ENCODE measurements at regions not wholly inside any gene's neighbourhood (a gene's known extent, or its start where the extent isn't known, plus 50 kb on each side); places are given as distances from the start of the nearest gene placed in this dataset.

GRCh38 chr5:85077581-85077980, 692.9 kb upstream of the EDIL3 start:
- no peak overlapping the region for H2BK120ac ChIP-seq (ENCODE audit: low read depth, low read length, poor library complexity, severe bottlenecking)
- H3K23me2 ChIP-seq (ENCODE audit: insufficient read length, low read depth, low read length, poor library complexity, severe bottlenecking): no peaks in the 10 kb centered on the region

More at GRCh38 chr5:85077581-85077980, 692.9 kb upstream of the EDIL3 start:
- Mint-ChIP-seq H3K36me3 (ENCODE audit: insufficient read depth in 1 of 3, low read depth in 3 of 3) (no peaks in the 10 kb centered on the region), H3K4me1 (no peaks in the 10 kb centered on the region), H3K27ac (no peak overlapping the region), H3K27me3 (ENCODE audit: low read depth) (no peaks in the 10 kb centered on the region), H3K9me3 (no peaks in the 10 kb centered on the region), H3K4me3 (no peak overlapping the region)
- Histone ChIP-seq H3K56ac (ENCODE audit: insufficient read length, low read depth, low read length) (no peak overlapping the region), H3K4me1 (ENCODE audit: insufficient read depth, low read length) (no peaks in the 10 kb centered on the region), H3K4ac (ENCODE audit: low read depth, low read length) (no peak overlapping the region), H3T11ph (ENCODE audit: low read length) (no peak overlapping the region), H4K8ac (replicated peaks; ENCODE audit: insufficient read length, low read depth, low read length) (no peak overlapping the region), H2BK5ac (ENCODE audit: insufficient read length, low read length) (no peak overlapping the region), H3K9ac (ENCODE audit: extremely low read depth, insufficient read length, low read length) (no peak overlapping the region), H4K5ac (ENCODE audit: insufficient read length, low read depth, low read length) (no peak overlapping the region), H3K27me3 (ENCODE audit: insufficient read depth, low read length) (no peaks in the 10 kb centered on the region), H3K9me3 (ENCODE audit: control insufficient read depth, low read depth, low read length) (no peaks in the 10 kb centered on the region), H3K23ac (ENCODE audit: insufficient read length, low read depth, low read length) (no peak overlapping the region), H3K79me2 (ENCODE audit: insufficient read depth, low read length) (no peaks in the 10 kb centered on the region), H3K79me1 (ENCODE audit: insufficient read depth, low read depth, low read length, poor library complexity, severe bottlenecking) (no peaks in the 10 kb centered on the region), H2AFZ (ENCODE audit: low read length) (no peak overlapping the region), H3K4me2 (ENCODE audit: insufficient read depth, insufficient read length, low read length) (no peak overlapping the region), H2BK20ac (ENCODE audit: low read depth, low read length, poor library complexity, severe bottlenecking) (no peak overlapping the region), H2AK5ac (ENCODE audit: insufficient read length, low read length) (no peak overlapping the region), H3K14ac (ENCODE audit: insufficient read depth, low read length) (no peak overlapping the region), H2BK15ac (ENCODE audit: low read depth, low read length) (no peak overlapping the region), H4K91ac (ENCODE audit: insufficient read length, low read depth, low read length) (no peak overlapping the region), H4K20me1 (ENCODE audit: control insufficient read depth, insufficient read depth, insufficient read length) (no peaks in the 10 kb centered on the region), H3K27ac (ENCODE audit: insufficient read length, low read depth, low read length) (no peak overlapping the region), H2BK12ac (ENCODE audit: insufficient read length, low read depth, low read length) (no peak overlapping the region), H3K18ac (ENCODE audit: insufficient read length, low read depth, low read length) (no peak overlapping the region)
- DNase-seq: no peak
- TF ChIP-seq CTCF (conservative IDR thresholded peaks at IDR 0.05): no peak

Data from H9 (cell line).